ES-I3 (cell line): ENCODE measurements at regions not wholly inside any gene's neighbourhood (a gene's known extent, or its start where the extent isn't known, plus 50 kb on each side); places are given as distances from the start of the nearest gene placed in this dataset.
"Not testable (repeated sequence)": the region's sequence is repeated elsewhere in the genome, so short reads cannot be mapped to it uniquely, and the experiment has no call there.

Experiments
- H3K36me3 ChIP-seq: 2 replicates; pipeline ENCODE4 v1.6.1; 2013; ENCODE audit warnings: mild to moderate bottlenecking, low read length, control low read depth, moderate library complexity; ENCODE audit not compliant: insufficient read depth
- H3K4me1 ChIP-seq: 2 replicates; pipeline ENCODE4 v1.6.1; 2013; ENCODE audit warnings: mild to moderate bottlenecking, control low read depth, low read length; ENCODE audit not compliant: insufficient read depth
- H3K9ac ChIP-seq: 2 replicates; pipeline ENCODE4 v1.6.1; 2013; ENCODE audit warnings: low read depth, mild to moderate bottlenecking, low read length, moderate library complexity
- H3K9me3 ChIP-seq: 2 replicates; pipeline ENCODE4 v1.6.1; 2013; ENCODE audit warnings: mild to moderate bottlenecking, low read length, moderate library complexity; ENCODE audit not compliant: control insufficient read depth, insufficient read depth

GRCh38 chr6:121685806-121686205, 250.4 kb downstream of the GJA1 start:
- not testable (repeated sequence) for H3K4me1 ChIP-seq, H3K36me3 ChIP-seq, H3K9me3 ChIP-seq, H3K9ac ChIP-seq

GRCh38 chr6:121686611-121687023, 251.2 kb downstream of the GJA1 start:
- Histone ChIP-seq H3K4me1 (no peaks in the 10 kb centered on the region), H3K9ac (peak overlapping the region; percentile 52), H3K9me3 (no peaks in the 10 kb centered on the region; the same call in 1 of the 2 replicates), H3K36me3 (no peaks in the 10 kb centered on the region)

- Histone ChIP-seq H3K4me1 (no peaks in the 10 kb centered on the region), H3K9me3 (no peaks in the 10 kb centered on the region), H3K36me3 (no peaks in the 10 kb centered on the region), H3K9ac (no peak overlapping the region)
Measured at GRCh38 chr6:121688974-121689373, 253.5 kb downstream of the GJA1 start.

GRCh38 chr6:121691126-121691551, 255.7 kb downstream of the GJA1 start:
- Histone ChIP-seq H3K9ac (no peak overlapping the region), H3K36me3 (no peaks in the 10 kb centered on the region), H3K9me3 (no peaks in the 10 kb centered on the region), H3K4me1 (no peaks in the 10 kb centered on the region)

GRCh38 chr6:121694389-121694788, 258.9 kb downstream of the GJA1 start:
- Histone ChIP-seq H3K9ac (no peak overlapping the region), H3K9me3 (no peaks in the 10 kb centered on the region), H3K36me3 (no peaks in the 10 kb centered on the region), H3K4me1 (no peaks in the 10 kb centered on the region)

GRCh38 chr6:121694801-121695251, 259.4 kb downstream of the GJA1 start:
- no peaks in the 10 kb centered on the region for H3K36me3 ChIP-seq
- no peak overlapping the region for H3K9ac ChIP-seq
- no peaks in the 10 kb centered on the region for H3K9me3 ChIP-seq
- H3K4me1 ChIP-seq: no peaks in the 10 kb centered on the region

GRCh38 chr6:121695329-121695728, 259.9 kb downstream of the GJA1 start:
- H3K36me3 ChIP-seq: no peaks in the 10 kb centered on the region
- no peaks in the 10 kb centered on the region for H3K4me1 ChIP-seq
- no peak overlapping the region for H3K9ac ChIP-seq
- no peaks in the 10 kb centered on the region for H3K9me3 ChIP-seq

GRCh38 chr6:121697921-121698320, 262.5 kb downstream of the GJA1 start:
- H3K36me3 ChIP-seq: no peaks in the 10 kb centered on the region
- no peaks in the 10 kb centered on the region for H3K4me1 ChIP-seq
- H3K9me3 ChIP-seq: no peaks in the 10 kb centered on the region
- no peak overlapping the region for H3K9ac ChIP-seq

GRCh38 chr6:121698617-121699016, 263.2 kb downstream of the GJA1 start:
- H3K36me3 ChIP-seq: no peaks in the 10 kb centered on the region
- H3K9me3 ChIP-seq: no peaks in the 10 kb centered on the region
- H3K9ac ChIP-seq: no peak overlapping the region
- no peaks in the 10 kb centered on the region for H3K4me1 ChIP-seq

- not testable (repeated sequence) for H3K9ac ChIP-seq, H3K36me3 ChIP-seq, H3K9me3 ChIP-seq, H3K4me1 ChIP-seq
Measured at GRCh38 chr6:121703129-121703528, 267.7 kb downstream of the GJA1 start.

GRCh38 chr6:121711472-121711871, 276.0 kb downstream of the GJA1 start:
- Histone ChIP-seq H3K9me3 (no peaks in the 10 kb centered on the region), H3K9ac (no peak overlapping the region), H3K4me1 (no peaks in the 10 kb centered on the region), H3K36me3 (no peaks in the 10 kb centered on the region)

GRCh38 chr6:121717686-121718085, 282.2 kb downstream of the GJA1 start:
- H3K9ac ChIP-seq: no peak overlapping the region
- peaks cover 9% of the 10 kb centered on the region; the same call in 1 of the 2 replicates for H3K9me3 ChIP-seq
- H3K36me3 ChIP-seq: no peaks in the 10 kb centered on the region
- H3K4me1 ChIP-seq: no peaks in the 10 kb centered on the region

GRCh38 chr6:121720867-121721266, 285.4 kb downstream of the GJA1 start:
- not testable (repeated sequence) for H3K36me3 ChIP-seq, H3K4me1 ChIP-seq, H3K9ac ChIP-seq, H3K9me3 ChIP-seq

GRCh38 chr6:121723623-121724022, 288.2 kb downstream of the GJA1 start:
- no peak overlapping the region for H3K9ac ChIP-seq
- H3K36me3 ChIP-seq: no peaks in the 10 kb centered on the region
- no peaks in the 10 kb centered on the region for H3K4me1 ChIP-seq
- H3K9me3 ChIP-seq: peaks cover 9% of the 10 kb centered on the region; the same call in 1 of the 2 replicates

GRCh38 chr6:121724576-121724975, 289.1 kb downstream of the GJA1 start:
- Histone ChIP-seq H3K36me3 (no peaks in the 10 kb centered on the region), H3K4me1 (no peaks in the 10 kb centered on the region), H3K9me3 (peaks cover 9% of the 10 kb centered on the region; the same call in 1 of the 2 replicates), H3K9ac (no peak overlapping the region)

GRCh38 chr6:121726596-121726995, 291.1 kb downstream of the GJA1 start:
- no peaks in the 10 kb centered on the region; the same call in 1 of the 2 replicates for H3K9me3 ChIP-seq
- H3K36me3 ChIP-seq: no peaks in the 10 kb centered on the region
- H3K9ac ChIP-seq: no peak overlapping the region
- no peaks in the 10 kb centered on the region for H3K4me1 ChIP-seq
